Fibroblast of skin of scalp (primary cell): ENCODE measurements at regions not wholly inside any gene's neighbourhood (a gene's known extent, or its start where the extent isn't known, plus 50 kb on each side); places are given as distances from the start of the nearest gene placed in this dataset.

Source experiments
- DNase-seq: peaks from one replicate; pipeline ENCODE4 v3.0.0-alpha.2; 2013

DNA sequence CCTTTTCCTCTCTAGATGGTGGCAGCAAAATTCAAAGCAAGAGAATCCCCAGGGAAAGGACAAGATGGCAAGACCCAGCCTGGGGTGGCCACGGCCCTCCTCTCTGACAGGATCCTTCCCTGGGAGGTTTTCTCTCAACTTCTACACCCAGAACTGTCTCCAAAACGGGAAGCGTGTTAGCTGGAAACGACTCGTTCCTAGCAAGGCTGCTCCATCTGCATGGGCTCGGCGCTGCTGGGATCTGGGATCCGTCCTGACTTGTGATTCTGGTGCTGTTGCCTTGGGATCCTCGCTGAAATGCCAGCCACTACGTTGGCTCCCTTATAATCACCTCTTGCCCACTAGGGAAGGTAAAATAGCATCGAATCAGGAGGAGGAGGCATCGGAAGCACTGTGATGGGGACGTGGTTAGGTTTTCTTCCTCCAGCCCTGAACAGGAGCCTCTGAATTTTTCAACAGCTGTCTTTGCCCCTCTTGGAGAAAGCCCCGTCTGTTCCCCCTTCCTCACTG lies 514.8 kb upstream of the MYT1L start:
- no peak for DNase-seq

DNA sequence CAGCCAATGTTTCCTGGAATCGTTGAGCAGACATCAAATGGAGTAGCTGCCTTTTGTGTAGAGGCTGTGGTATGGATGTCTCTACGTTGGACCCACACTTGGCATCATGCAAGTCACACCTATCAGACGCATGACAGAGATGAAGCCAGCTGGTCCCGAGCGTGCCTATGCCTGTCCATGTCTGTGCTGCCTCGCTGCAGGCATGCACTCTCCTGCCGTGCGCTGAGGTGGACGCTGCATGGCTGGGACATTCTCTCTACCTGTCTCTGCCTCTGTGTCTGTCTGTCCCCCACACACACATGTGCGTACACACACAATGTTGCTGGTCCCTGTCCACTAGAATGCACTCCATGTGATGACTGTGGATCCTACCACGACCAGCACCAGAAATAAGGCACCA lies 514.2 kb upstream of the MYT1L start:
- no peak for DNase-seq

DNA sequence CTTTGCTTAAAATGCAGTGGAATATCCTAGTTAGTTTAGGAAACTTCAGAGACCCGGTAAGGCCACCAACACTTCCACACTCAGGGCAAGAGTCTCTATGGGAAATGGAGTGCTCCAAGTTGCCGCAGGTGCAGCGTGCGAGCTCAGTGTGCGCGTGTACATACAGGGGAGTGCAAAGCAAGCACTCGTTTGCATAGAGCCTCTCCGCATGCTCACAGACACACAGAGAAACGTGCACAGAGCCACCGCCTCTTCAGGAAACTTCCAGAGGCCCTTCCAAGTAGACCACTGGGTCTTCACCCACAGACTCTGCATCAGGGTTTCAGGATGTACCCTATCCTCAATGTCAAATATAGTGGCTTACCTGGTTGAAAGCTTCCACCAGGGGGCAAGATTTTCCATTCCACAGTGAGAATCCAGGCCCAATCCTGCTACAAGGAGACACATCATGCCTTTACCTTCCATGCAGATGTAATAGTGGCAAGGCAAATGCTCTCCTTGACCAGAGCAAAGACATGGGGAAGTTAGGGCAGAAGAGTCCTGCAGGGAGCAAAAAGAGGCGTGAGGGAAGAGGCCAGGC lies 513.0 kb upstream of the MYT1L start:
- DNase-seq: no peak

GRCh38 chr2:2842466-2842865 lies 511.4 kb upstream of the MYT1L start:
- no peak for DNase-seq

DNA sequence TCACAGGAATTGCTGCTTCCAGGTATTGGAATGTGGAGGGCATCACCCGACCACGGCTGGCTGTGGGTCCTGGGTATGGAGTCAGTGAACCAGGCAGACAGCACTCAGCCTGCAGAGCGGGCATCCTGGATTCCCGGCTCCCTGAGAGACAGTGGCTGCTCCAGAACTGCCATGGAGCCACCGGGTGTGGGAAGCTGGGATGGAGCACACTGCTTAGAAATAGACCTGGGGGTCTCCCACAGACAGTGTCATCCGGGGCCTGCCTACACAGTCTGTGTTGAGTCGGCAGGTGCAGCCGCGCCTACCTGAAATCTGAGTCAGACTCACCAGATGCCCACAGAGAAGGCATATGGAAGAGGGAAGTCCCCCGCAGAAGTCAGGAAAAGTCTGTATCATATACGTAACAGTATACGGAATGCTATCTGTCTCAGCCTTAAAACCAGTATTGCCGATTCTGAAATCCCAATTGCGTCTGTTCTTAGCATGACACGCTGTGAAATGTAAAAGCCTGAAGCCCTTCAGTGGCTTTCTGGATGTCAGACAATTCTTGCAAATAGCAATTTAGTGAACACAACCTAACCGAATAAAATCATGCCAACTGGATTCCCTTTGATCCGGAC lies 509.7 kb upstream of the MYT1L start:
- no peak for DNase-seq

DNA sequence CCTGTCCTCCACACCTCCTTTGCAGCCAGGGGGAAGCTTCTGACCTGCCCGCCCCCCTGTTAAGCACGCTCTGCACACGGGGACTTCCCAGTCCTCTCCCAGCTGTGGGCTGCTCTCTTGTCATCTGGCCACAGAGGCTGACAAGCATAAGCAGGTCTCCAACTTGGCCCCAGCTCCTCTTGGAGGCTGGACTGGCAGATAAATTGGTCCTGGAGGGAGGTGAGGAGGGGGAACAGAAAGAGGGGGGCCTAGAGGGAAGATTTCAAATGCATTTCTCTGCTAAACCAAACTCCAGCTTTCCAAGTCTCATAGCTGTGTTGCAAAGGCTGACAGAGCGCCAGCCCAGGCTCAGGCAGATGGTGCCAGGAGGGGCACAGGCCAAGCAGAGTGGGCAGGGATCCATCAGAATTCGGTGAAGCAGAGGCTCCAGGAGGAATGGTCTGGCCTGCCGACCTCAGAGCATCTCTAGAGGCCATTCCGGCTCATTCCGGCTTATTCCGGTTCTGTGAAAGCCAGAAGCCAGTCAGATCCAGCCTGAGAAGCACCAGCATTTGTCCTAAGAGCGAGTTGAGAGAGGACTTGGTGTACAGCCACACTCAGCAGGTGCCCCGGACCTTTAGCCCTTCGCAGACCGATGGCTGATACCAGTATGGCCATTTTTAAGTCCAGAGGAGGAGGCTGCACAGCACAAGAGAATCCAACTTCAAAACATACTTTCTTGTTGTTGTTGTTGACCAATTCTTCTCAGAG lies 508.9 kb upstream of the MYT1L start:
- DNase-seq: no peak

GRCh38 chr2:2839393-2839781 lies 508.3 kb upstream of the MYT1L start:
- no peak for DNase-seq

GRCh38 chr2:2838548-2838845 lies 507.4 kb upstream of the MYT1L start:
- DNase-seq: no peak

DNA sequence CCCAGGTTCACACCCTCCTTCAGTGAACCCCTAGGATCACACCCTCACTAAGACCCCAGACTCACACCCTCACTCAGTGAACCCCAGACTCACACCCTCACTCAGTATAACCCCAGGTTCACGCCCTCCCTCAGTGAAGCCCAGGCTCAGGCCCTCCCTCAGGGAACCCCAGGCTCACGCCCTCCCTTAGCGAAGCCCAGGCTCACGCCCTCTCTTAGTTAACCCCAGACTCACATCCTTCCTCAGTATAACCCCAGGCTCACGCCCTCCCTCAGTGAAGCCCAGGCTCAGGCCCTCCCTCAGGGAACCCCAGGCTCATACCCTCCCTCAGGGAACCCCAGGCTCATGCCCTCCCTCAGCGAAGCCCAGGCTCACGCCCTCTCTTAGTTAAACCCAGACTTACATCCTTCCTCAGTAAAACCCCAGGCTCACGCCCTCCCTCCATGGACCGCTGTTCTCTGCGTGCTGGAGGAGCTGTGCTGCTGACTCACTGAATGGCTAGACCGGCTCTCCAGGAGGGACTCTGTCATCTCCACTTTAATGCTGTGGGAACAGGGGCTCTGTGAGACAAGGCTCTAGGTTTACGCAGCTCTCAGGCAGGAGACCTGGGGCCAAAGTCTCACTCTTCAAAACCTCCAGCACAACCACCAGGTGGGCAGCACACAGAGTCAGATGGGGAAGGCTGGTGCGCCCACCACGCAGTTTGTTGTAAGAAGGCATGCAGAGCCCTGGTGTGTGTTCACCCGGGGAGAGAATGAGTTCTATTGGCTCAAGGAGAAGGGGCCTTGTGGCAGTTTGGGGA lies 506.9 kb upstream of the MYT1L start:
- DNase-seq: peak; percentile 8

DNA sequence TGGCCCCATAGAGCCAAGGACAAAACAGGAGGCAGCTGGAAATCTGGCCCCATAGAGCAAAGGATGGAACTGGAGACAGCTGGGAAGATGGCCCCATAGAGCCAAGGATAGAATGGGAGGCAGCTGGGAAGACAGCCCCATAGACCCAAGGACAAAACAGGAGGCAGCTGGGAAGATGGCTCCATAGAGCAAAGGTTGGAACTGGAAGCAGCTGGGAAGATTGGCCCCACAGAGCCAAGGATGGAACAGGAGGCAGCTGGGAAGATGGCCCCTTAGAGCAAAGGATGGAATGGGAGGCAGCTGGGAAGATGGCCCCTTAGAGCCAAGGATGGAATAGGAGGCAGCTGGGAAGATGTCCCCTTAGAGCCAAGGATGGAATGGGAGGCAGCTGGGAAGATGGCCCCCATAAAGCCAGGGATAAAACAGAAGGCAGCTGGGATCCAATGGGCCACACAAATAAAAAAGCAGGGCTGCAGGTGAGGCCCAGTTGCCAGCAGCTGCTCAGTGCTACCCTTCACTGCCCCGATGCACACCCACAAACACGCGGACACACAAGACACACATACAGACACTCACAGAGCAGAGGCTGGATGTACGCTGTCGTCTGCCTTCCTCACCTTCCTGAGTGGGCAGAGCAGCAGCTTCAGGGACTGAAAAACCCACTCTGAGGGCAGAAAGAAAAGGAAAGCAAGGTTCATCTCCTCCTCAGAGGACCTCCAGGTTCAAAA lies 505.4 kb upstream of the MYT1L start:
- DNase-seq: no peak

GRCh38 chr2:2834516-2835254 lies 503.6 kb upstream of the MYT1L start:
- no peak for DNase-seq

DNA sequence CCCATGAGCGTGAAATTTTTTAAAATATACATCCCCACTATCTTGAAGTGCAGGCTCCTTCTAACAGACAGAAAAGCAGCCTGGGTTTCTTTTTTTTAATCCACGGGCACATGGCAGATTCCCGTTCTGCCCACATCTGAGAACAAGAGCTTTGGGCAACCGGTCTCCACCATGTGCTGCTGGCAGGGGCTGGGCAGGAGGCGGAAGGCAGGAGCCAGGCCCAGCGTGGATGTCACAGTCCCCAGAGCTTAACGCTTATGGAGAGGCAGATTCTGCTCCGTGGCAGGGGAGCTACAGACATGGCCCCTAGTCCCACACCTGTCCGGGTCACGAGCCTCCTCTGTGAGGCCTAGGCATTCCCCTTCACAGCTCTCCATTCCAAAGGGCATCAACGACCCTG lies 503.0 kb upstream of the MYT1L start:
- DNase-seq: no peak

DNA sequence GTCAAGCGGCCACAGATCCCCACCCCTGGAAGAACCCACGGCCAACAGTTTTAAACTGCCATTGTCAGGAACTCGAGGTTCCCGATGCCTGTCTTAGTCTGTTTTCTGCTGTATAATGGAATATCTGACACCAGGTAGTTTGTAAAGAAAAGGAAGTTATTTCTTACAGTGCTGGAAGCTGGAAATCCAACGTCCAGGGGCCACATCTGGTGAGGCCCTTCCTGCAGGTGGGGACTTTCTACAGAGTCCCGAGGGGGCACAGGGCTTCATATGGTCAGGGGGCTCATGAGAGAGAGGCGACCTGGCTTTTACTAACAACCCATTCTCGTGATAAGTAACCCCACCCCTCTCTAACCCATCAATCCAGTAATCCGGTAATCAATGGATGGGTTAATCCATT lies 501.6 kb upstream of the MYT1L start:
- DNase-seq: no peak

- no peak for DNase-seq
These were observed 500.6 kb upstream of the MYT1L start for GRCh38 chr2:2831633-2832032.

DNA sequence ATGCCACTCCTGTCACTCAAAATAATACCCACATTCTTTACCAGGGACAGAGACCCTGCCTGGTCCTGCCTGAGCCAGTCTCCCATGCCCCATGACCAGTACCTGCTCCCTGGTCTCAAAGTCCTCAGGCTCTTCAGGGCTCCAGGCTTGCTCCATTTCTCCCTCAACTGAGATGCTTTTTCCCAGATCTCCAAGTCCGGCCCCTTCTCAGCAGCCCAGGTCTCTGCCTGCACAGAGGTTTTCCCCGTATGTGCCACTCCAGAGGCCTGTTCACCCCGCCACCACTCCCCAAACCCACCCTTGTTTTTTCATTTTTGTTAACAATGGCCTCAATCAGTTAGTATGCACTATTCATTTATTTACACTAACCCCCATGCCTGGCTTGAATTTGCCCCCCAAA lies 499.5 kb upstream of the MYT1L start:
- DNase-seq: no peak

DNA sequence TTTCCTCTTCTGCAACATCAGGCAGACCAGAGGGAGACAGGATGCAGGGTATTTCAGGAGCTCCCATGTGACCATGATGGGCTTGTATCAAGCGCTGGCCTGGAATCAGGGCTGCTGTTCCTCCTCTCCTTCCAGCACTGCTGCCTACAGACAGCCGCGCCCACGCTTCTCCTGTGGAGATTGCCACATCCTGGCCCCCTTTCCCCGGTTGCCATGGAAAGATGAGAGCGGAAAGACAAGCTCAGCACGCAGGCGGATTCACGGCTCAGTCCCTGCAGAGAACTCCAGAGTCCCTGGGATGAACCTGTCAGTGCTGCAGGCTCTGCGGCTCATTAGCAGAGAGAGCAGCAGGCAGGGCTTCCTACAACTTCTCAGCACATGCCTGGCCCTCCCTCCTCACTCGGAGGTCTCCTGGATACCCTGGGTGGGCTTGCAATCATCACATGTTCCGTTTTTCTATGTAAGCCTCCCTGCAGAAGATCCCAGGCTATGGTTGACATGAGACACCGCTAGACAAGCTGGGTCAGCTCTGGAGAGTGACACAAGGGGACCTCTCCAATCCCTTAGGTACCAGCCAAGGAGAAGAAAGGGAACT lies 497.8 kb upstream of the MYT1L start:
- no peak for DNase-seq

DNA sequence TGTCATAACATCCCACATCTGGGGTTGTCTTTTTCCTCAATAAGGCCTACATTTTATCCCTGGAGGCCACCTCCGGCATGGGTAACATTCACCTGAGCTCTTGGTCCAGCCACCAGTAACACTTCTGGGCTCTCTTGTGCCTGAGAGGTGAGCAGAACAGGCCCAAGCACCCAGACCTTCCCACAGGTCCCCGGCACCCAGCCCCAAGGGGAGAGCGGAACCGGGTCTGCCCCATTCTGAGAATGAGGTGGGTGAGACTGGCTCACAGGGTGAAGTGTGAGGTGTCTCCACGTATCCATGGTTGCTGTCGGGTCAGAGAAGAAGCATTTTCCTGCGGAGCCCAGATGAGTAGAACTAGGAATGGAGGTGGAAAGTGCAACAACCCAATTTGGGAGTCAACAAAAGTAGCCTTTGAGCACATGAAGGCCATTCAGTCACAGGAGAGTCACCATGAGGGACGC lies 496.7 kb upstream of the MYT1L start:
- DNase-seq: no peak

- DNase-seq: no peak
These were observed 496.1 kb upstream of the MYT1L start for GRCh38 chr2:2827046-2827636.

GRCh38 chr2:2826621-2827020 lies 495.5 kb upstream of the MYT1L start:
- DNase-seq: no peak

- no peak for DNase-seq
These were observed 495.1 kb upstream of the MYT1L start for GRCh38 chr2:2826209-2826551.
